Loucy (cell line): ENCODE measurements at regions not wholly inside any gene's neighbourhood (a gene's known extent, or its start where the extent isn't known, plus 50 kb on each side); places are given as distances from the start of the nearest gene placed in this dataset.

ENCODE experiments used
- H2AFZ ChIP-seq: fragments of 200-600 bp; sonication (generic); 2 replicates; pipeline ENCODE4 v1.6.0; 2016; ENCODE audit warnings: antibody characterized with exemption, mild to moderate bottlenecking, low read length, moderate library complexity
- H3F3A ChIP-seq: fragments of 200-600 bp; 2 replicates; pipeline ENCODE4 v1.6.0; 2016; ENCODE audit warnings: antibody characterized with exemption, low read depth, mild to moderate bottlenecking
- H3K27me3 ChIP-seq: fragments of 200-600 bp; sonication (generic); 2 replicates; pipeline ENCODE4 v1.6.1; 2014; ENCODE audit warnings: low read length, mild to moderate bottlenecking; ENCODE audit not compliant: insufficient read depth, poor library complexity, severe bottlenecking
- H3K36me3 ChIP-seq: fragments of 200-600 bp; sonication (generic); 2 replicates; pipeline ENCODE4 v1.6.1; 2016; ENCODE audit warnings: low read length; ENCODE audit not compliant: insufficient read depth
- H3K4me1 ChIP-seq: fragments of 200-600 bp; sonication (generic); 2 replicates; pipeline ENCODE4 v1.5.1; 2014; ENCODE audit warnings: low read length, mild to moderate bottlenecking; ENCODE audit not compliant: insufficient read depth, poor library complexity, severe bottlenecking
- H3K4me2 ChIP-seq: fragments of 200-600 bp; sonication (generic); 2 replicates; pipeline ENCODE4 v1.6.0; 2014; ENCODE audit warnings: antibody characterized with exemption, low read length, low read depth, mild to moderate bottlenecking; ENCODE audit not compliant: poor library complexity, severe bottlenecking
- H3K4me3 ChIP-seq: fragments of 200-600 bp; sonication (generic); 2 replicates; pipeline ENCODE4 v1.5.1; 2014; ENCODE audit warnings: low read length, mild to moderate bottlenecking, mixed read lengths; ENCODE audit not compliant: poor library complexity, severe bottlenecking
- H3K79me2 ChIP-seq: fragments of 200-600 bp; sonication (generic); 2 replicates; pipeline ENCODE4 v1.6.1; 2014; ENCODE audit warnings: low read length; ENCODE audit not compliant: insufficient read depth
- H3K9ac ChIP-seq: fragments of 200-600 bp; sonication (generic); 2 replicates; pipeline ENCODE4 v1.6.0; 2014; ENCODE audit warnings: mild to moderate bottlenecking, low read depth, low read length, moderate library complexity; ENCODE audit not compliant: poor library complexity, severe bottlenecking
- H3K9me2 ChIP-seq: fragments of 200-600 bp; sonication (generic); replicated peaks from 2 replicates; pipeline ENCODE4 v1.6.1; 2016; ENCODE audit warnings: low read depth, low read length, mixed read lengths
- H3K9me3 ChIP-seq: fragments of 200-600 bp; sonication (generic); 2 replicates; pipeline ENCODE4 v1.6.1; 2014; ENCODE audit warnings: mild to moderate bottlenecking, antibody characterized with exemption, low read length, low read depth; ENCODE audit not compliant: insufficient read depth
- H4K20me1 ChIP-seq: fragments of 200-600 bp; sonication (generic); 2 replicates; pipeline ENCODE4 v1.6.0; 2014; ENCODE audit warnings: antibody characterized with exemption, low read length, mild to moderate bottlenecking; ENCODE audit not compliant: insufficient read depth, poor library complexity, severe bottlenecking
- CTCF ChIP-seq: fragments of 200-600 bp; sonication (generic); conservative IDR thresholded peaks from 2 replicates; pipeline ENCODE4 v1.5.1; 2014; ENCODE audit warnings: mild to moderate bottlenecking, antibody characterized with exemption, low read length
- EZH2phosphoT487 ChIP-seq: fragments of 200-600 bp; IDR thresholded peaks from 2 replicates; pipeline ENCODE4 v1.6.1; 2018; ENCODE audit warnings: antibody characterized with exemption, mild to moderate bottlenecking, moderate library complexity, borderline replicate concordance

- no peak overlapping the region for H2AFZ ChIP-seq
- no peaks in the 10 kb centered on the region for H3K4me1 ChIP-seq
- no peak for TF ChIP-seq CTCF
- no peak for TF ChIP-seq EZH2phosphoT487
- no peaks in the 10 kb centered on the region for H3F3A ChIP-seq
- H3K9me3 ChIP-seq, result peaks cover 3% of the 10 kb centered on the region; the same call in 1 of the 2 replicates
- no peaks in the 10 kb centered on the region for H4K20me1 ChIP-seq
- no peaks in the 10 kb centered on the region; the same call in 1 of the 2 replicates for H3K9me2 ChIP-seq
- no peak overlapping the region for H3K4me2 ChIP-seq
- no peak overlapping the region for H3K4me3 ChIP-seq
- H3K36me3 ChIP-seq, result no peaks in the 10 kb centered on the region
- no peak overlapping the region for H3K9ac ChIP-seq
- no peaks in the 10 kb centered on the region for H3K27me3 ChIP-seq
- H3K79me2 ChIP-seq, result no peaks in the 10 kb centered on the region
These were observed 745.3 kb upstream of the EPHA6 start for GRCh38 chr3:96069065-96069464.

DNA sequence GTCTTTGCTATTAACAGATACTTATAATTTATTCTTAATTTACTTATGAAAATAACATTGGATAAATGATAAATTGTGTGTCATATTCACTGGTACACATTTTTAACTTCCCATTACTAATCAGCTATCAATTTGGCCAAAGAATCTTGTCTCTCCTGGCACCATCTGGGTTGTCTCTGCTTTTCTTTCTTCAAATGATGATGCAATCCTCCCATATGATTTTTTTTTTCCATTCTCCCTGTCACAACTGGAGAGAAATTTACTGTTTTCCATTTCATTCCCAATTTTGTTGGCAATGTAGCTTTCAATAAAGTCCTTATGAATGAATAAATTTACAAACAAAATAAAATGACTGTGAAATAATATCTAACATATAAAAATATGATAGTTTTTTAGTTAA is 743.7 kb upstream of the EPHA6 start:
- Histone ChIP-seq H3K4me1 (no peaks in the 10 kb centered on the region), H3K79me2 (no peaks in the 10 kb centered on the region), H3K4me2 (no peak overlapping the region), H3K36me3 (no peaks in the 10 kb centered on the region), H3K4me3 (no peak overlapping the region), H3K9ac (no peak overlapping the region), H2AFZ (no peak overlapping the region), H3K9me3 (peaks cover 3% of the 10 kb centered on the region; the same call in 1 of the 2 replicates), H4K20me1 (no peaks in the 10 kb centered on the region), H3K27me3 (no peaks in the 10 kb centered on the region), H3F3A (no peaks in the 10 kb centered on the region), H3K9me2 (no peaks in the 10 kb centered on the region; the same call in 1 of the 2 replicates)
- TF ChIP-seq EZH2phosphoT487 (no peak), CTCF (no peak)

- Histone ChIP-seq H3K9me2 (no peaks in the 10 kb centered on the region; the same call in 1 of the 2 replicates), H4K20me1 (no peaks in the 10 kb centered on the region), H3F3A (no peaks in the 10 kb centered on the region), H3K4me1 (no peaks in the 10 kb centered on the region), H3K9ac (no peak overlapping the region), H3K9me3 (peaks cover 3% of the 10 kb centered on the region; the same call in 1 of the 2 replicates), H3K27me3 (no peaks in the 10 kb centered on the region), H2AFZ (no peak overlapping the region), H3K79me2 (no peaks in the 10 kb centered on the region), H3K4me2 (no peak overlapping the region), H3K4me3 (no peak overlapping the region), H3K36me3 (no peaks in the 10 kb centered on the region)
- TF ChIP-seq CTCF (no peak), EZH2phosphoT487 (no peak)
These were observed 743.3 kb upstream of the EPHA6 start for GRCh38 chr3:96071097-96071496.
